GM12891 (cell line): ENCODE measurements at regions not wholly inside any gene's neighbourhood (a gene's known extent, or its start where the extent isn't known, plus 50 kb on each side); places are given as distances from the start of the nearest gene placed in this dataset.

ENCODE experiments used
- POLR2A ChIP-seq: IDR thresholded peaks from 2 replicates; pipeline ENCODE4 v1.6.1; 2011; ENCODE audit warnings: low read depth, low read length, control low read depth
- POLR2AphosphoS5 ChIP-seq: IDR thresholded peaks from 2 replicates; pipeline ENCODE4 v1.6.1; 2011; ENCODE audit warnings: low read depth, low read length, control low read depth
- POU2F2 ChIP-seq: IDR thresholded peaks from 2 replicates; pipeline ENCODE4 v1.6.1; 2011; ENCODE audit warnings: low read depth, mild to moderate bottlenecking, control low read depth, low read length, moderate library complexity

DNA sequence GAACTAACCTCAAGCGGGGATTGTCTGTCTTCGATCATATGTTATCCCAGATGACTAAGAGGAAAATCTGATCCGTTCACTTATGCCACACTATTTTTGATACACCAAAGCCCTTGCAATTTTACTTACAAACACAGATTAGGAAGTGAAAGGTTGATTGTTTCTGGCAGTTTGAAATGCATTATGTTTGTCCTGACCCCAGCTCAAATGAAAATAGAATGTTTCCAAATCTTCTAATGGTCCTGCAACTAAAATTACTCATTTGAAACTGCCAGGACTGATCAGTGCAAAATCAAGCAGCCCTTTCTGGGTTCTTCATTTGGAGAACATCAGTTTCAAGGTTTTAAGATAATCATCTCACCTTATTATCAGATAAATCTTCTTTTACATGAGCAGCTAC is 696.7 kb upstream of the WWC1 start:
- TF ChIP-seq POLR2A (no peak), POU2F2 (no peak), POLR2AphosphoS5 (no peak)
